B cell (primary cell): ENCODE measurements at regions not wholly inside any gene's neighbourhood (a gene's known extent, or its start where the extent isn't known, plus 50 kb on each side); places are given as distances from the start of the nearest gene placed in this dataset.

Experiments used
- CTCF ChIP-seq: fragments of 200-600 bp; IDR thresholded peaks from one replicate; pipeline ENCODE4 v1.8.0; 2022; ENCODE audit warnings: antibody characterized with exemption, mild to moderate bottlenecking
- EZH2 ChIP-seq: IDR thresholded peaks from 2 replicates; pipeline ENCODE4 v1.6.1; 2012; ENCODE audit warnings: borderline replicate concordance, low read depth, mild to moderate bottlenecking, moderate library complexity, low read length; ENCODE audit not compliant: insufficient read depth, poor library complexity, severe bottlenecking

- no peak for TF ChIP-seq CTCF
- TF ChIP-seq EZH2 = no peak
Observed at GRCh38 chr18:47726550-47726949, 203.9 kb downstream of the SMAD2 start.
